GM23338 (cell line): ENCODE measurements at regions not wholly inside any gene's neighbourhood (a gene's known extent, or its start where the extent isn't known, plus 50 kb on each side); places are given as distances from the start of the nearest gene placed in this dataset.

ENCODE experiments used
- ATAC-seq: fragments of 200-7000 bp; cut with Tn5 transposase; 3 replicates; pipeline ENCODE4 v1.9.1; 2020
- DNase-seq: peaks from one replicate; pipeline ENCODE4 v3.0.0-alpha.2; 2015; ENCODE audit warnings: low spot score
- H2AFZ ChIP-seq: fragments of 200-600 bp; sonication (generic); 2 replicates; pipeline ENCODE4 v1.8.0; 2016; ENCODE audit warnings: antibody characterized with exemption, mild to moderate bottlenecking, moderate library complexity
- H3F3A ChIP-seq: fragments of 200-600 bp; sonication (generic); replicated peaks from 2 replicates; pipeline ENCODE4 v1.8.0; 2017; ENCODE audit warnings: antibody characterized with exemption, mixed run types, low read depth
- H3K27ac ChIP-seq: fragments of 200-600 bp; sonication (generic); 2 replicates; pipeline ENCODE4 v1.6.1; 2016; ENCODE audit warnings: low read depth
- H3K27me3 ChIP-seq: fragments of 200-600 bp; sonication (generic); 2 replicates; pipeline ENCODE4 v1.8.0; 2016; ENCODE audit warnings: mild to moderate bottlenecking, mixed run types, moderate library complexity; ENCODE audit not compliant: insufficient read depth
- H3K36me3 ChIP-seq: fragments of 200-600 bp; sonication (generic); 2 replicates; pipeline ENCODE4 v1.8.0; 2016; ENCODE audit warnings: mild to moderate bottlenecking; ENCODE audit not compliant: insufficient read depth
- H3K4me1 ChIP-seq: fragments of 200-600 bp; sonication (generic); 2 replicates; pipeline ENCODE4 v1.8.0; 2016; ENCODE audit warnings: mild to moderate bottlenecking, moderate library complexity; ENCODE audit not compliant: insufficient read depth
- H3K4me2 ChIP-seq: fragments of 200-600 bp; sonication (generic); 2 replicates; pipeline ENCODE4 v1.7.1; 2017; ENCODE audit warnings: mixed run types
- H3K4me3 ChIP-seq: fragments of 200-600 bp; sonication (generic); 2 replicates; pipeline ENCODE4 v1.6.1; 2016; ENCODE audit warnings: mixed run types
- H3K79me2 ChIP-seq: fragments of 200-600 bp; sonication (generic); replicated peaks from 2 replicates; pipeline ENCODE4 v1.8.0; 2017; ENCODE audit warnings: mild to moderate bottlenecking; ENCODE audit not compliant: insufficient read depth
- H3K9me2 ChIP-seq: fragments of 200-600 bp; sonication (generic); 2 replicates; pipeline ENCODE4 v1.8.0; 2017; ENCODE audit not compliant: insufficient read depth
- H4K20me1 ChIP-seq: fragments of 200-600 bp; sonication (generic); replicated peaks from 2 replicates; pipeline ENCODE4 v1.8.0; 2017; ENCODE audit warnings: mild to moderate bottlenecking; ENCODE audit not compliant: insufficient read depth
- H3K27ac Mint-ChIP-seq: 2 replicates; pipeline ENCODE4 v1.8.0; 2020; ENCODE audit warnings: inconsistent platforms, mild to moderate bottlenecking, moderate library complexity, mixed read lengths
- H3K27me3 Mint-ChIP-seq: 3 replicates; pipeline ENCODE4 v1.8.0; 2022; ENCODE audit warnings: low read depth, mild to moderate bottlenecking, moderate library complexity, mixed read lengths, inconsistent platforms; ENCODE audit not compliant: insufficient read depth, poor library complexity
- H3K36me3 Mint-ChIP-seq: 3 replicates; pipeline ENCODE4 v1.8.0; 2021; ENCODE audit warnings: low read depth, mild to moderate bottlenecking, inconsistent platforms, moderate library complexity, mixed read lengths
- H3K4me1 Mint-ChIP-seq: 3 replicates; pipeline ENCODE4 v1.8.0; 2020; ENCODE audit warnings: mild to moderate bottlenecking, inconsistent platforms, mixed read lengths
- H3K4me3 Mint-ChIP-seq: 3 replicates; pipeline ENCODE4 v1.8.0; 2021; ENCODE audit warnings: moderate library complexity, mild to moderate bottlenecking, inconsistent platforms, mixed read lengths
- H3K9me3 Mint-ChIP-seq: 3 replicates; pipeline ENCODE4 v1.8.0; 2020; ENCODE audit warnings: moderate library complexity, mild to moderate bottlenecking, inconsistent platforms, mixed read lengths
- CREB1 ChIP-seq: fragments of 250-450 bp; sonication (Bioruptor Pico); IDR thresholded peaks from 2 replicates; pipeline ENCODE4 v1.5.0; 2020; ENCODE audit warnings: low read depth, mild to moderate bottlenecking, moderate library complexity
- CTCF ChIP-seq, 2 experiments: fragments of 200-600 bp in 1 of 2; sonication (generic) in 1 of 2; conservative IDR thresholded peaks; 2 replicates each; pipeline versions ENCODE4 v1.5.1 to v1.6.1; 2016 to 2017; ENCODE audit warnings: antibody characterized with exemption in 2 of 2, low read depth in 2 of 2, mild to moderate bottlenecking in 2 of 2, moderate library complexity in 1 of 2
- EZH2 ChIP-seq: fragments of 200-600 bp; sonication (generic); IDR thresholded peaks from one replicate; pipeline ENCODE4 v1.8.0; 2017; ENCODE audit warnings: antibody characterized with exemption, mild to moderate bottlenecking, low read depth; ENCODE audit not compliant: unreplicated experiment
- EZH2phosphoT487 ChIP-seq: fragments of 200-600 bp; sonication (generic); IDR thresholded peaks from one replicate; pipeline ENCODE4 v1.8.1; 2018; ENCODE audit warnings: antibody characterized with exemption; ENCODE audit not compliant: unreplicated experiment
- POLR2AphosphoS5 ChIP-seq: IDR thresholded peaks from 2 replicates; pipeline ENCODE4 v1.6.1; 2016; ENCODE audit warnings: antibody characterized with exemption, low read depth
- ZNF114 ChIP-seq: fragments of 250-450 bp; sonication (Bioruptor Pico); IDR thresholded peaks from 2 replicates; pipeline ENCODE4 v1.5.0; 2020; ENCODE audit warnings: mild to moderate bottlenecking, moderate library complexity
- ZNF462 ChIP-seq: fragments of 250-450 bp; sonication (Bioruptor Pico); IDR thresholded peaks from 2 replicates; pipeline ENCODE4 v1.5.0; 2020; ENCODE audit warnings: mild to moderate bottlenecking, moderate library complexity
- TF ChIP-seq, protein P1 (sequence below): IDR thresholded peaks from one replicate; pipeline ENCODE4 v1.6.1; 2018; ENCODE audit warnings: antibody characterized with exemption; ENCODE audit not compliant: unreplicated experiment

DNA sequence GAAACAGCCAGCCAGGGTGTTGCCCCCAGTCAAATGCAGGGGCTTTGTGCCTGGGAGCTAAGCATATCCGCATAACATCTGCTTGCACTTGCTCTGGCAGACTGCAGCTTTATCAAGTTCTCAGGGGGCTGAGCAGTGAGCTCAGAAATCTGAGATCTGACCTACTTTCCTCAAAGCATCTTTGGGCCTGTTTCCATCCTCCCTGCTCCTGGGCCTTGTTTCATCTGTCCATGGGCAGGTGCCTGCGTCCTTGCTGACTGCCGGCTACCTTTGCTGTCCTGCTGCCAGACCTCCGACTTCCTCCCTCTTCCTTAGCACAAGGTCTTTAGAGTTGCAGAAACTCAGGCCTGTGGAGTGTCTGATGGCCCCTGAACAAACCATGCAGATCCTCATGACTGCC is 131.2 kb upstream of the B3GAT1 start (continued):
- no peak for TF ChIP-seq ZNF462 (CRISPR knock-in tag)
- TF ChIP-seq CTCF (conservative IDR thresholded peaks at IDR 0.05; ENCODE audit: low read depth in 2 of 2), result no peak
- no peak for TF ChIP-seq ZNF114 (CRISPR knock-in tag)

DNA sequence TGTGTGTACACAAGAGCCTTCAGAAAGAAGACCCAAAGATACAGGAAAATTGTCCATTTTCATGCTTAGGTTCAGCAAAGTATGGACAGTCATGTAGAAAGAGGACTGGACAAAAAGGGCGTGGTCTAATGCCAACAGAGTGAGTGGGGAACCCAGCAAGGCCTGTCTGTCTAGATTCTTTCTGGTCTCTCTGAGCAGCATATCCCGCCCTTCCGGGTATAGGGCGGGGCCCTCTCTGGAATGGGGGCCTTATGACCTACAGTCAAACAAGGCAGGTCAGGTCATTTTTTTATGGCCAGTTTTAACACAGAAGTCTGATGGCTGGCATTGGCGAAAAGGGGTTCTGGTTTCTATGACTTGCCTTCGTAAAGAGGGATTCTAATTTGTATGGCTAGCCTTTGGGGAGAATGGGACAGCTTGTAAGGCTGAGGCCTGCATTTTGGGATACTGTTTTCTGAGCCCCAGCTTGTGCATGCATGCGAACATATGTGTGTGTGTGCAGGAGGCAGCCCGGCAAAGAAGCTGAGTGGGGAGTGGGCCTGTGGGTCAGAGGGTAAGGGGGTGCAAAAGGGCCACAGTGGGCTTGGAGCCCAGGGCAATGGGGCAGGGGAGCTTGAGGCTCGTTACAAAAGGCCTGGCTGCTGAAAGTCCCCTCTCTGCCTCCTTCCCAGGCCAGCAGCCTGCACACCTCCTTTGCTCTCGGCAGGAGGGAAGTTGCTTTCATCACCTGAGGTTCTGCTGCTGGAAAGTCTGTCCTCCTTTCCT is 130.5 kb upstream of the B3GAT1 start:
- Histone ChIP-seq H3K4me2 (no peak overlapping the region), H2AFZ (peak overlapping the region; percentile 66; the same call in 1 of the 2 replicates), H3K27me3 (no peaks in the 10 kb centered on the region), H4K20me1 (no peaks in the 10 kb centered on the region), H3K36me3 (no peaks in the 10 kb centered on the region), H3K4me1 (no peaks in the 10 kb centered on the region), H3K27ac (no peak overlapping the region), H3K9me2 (no peaks in the 10 kb centered on the region), H3K4me3 (no peak overlapping the region), H3K79me2 (no peaks in the 10 kb centered on the region), H3F3A (no peaks in the 10 kb centered on the region)
- peaks cover 3% of the 10 kb centered on the region; the same call in 1 of the 3 replicates for H3K9me3 Mint-ChIP-seq
- H3K27me3 Mint-ChIP-seq, result peaks cover 5% of the 10 kb centered on the region
- H3K27ac Mint-ChIP-seq, result no peak overlapping the region
- DNase-seq (no peak), ATAC-seq (peak; percentile 46)
- no peak overlapping the region for H3K4me3 Mint-ChIP-seq
- peaks cover 23% of the 10 kb centered on the region for H3K4me1 Mint-ChIP-seq
- no peaks in the 10 kb centered on the region for H3K36me3 Mint-ChIP-seq
- no peak for TF ChIP-seq EZH2phosphoT487
- TF ChIP-seq POLR2AphosphoS5, result no peak
- TF ChIP-seq, protein P1, sequence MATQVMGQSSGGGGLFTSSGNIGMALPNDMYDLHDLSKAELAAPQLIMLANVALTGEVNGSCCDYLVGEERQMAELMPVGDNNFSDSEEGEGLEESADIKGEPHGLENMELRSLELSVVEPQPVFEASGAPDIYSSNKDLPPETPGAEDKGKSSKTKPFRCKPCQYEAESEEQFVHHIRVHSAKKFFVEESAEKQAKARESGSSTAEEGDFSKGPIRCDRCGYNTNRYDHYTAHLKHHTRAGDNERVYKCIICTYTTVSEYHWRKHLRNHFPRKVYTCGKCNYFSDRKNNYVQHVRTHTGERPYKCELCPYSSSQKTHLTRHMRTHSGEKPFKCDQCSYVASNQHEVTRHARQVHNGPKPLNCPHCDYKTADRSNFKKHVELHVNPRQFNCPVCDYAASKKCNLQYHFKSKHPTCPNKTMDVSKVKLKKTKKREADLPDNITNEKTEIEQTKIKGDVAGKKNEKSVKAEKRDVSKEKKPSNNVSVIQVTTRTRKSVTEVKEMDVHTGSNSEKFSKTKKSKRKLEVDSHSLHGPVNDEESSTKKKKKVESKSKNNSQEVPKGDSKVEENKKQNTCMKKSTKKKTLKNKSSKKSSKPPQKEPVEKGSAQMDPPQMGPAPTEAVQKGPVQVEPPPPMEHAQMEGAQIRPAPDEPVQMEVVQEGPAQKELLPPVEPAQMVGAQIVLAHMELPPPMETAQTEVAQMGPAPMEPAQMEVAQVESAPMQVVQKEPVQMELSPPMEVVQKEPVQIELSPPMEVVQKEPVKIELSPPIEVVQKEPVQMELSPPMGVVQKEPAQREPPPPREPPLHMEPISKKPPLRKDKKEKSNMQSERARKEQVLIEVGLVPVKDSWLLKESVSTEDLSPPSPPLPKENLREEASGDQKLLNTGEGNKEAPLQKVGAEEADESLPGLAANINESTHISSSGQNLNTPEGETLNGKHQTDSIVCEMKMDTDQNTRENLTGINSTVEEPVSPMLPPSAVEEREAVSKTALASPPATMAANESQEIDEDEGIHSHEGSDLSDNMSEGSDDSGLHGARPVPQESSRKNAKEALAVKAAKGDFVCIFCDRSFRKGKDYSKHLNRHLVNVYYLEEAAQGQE, result no peak
- no peak for TF ChIP-seq CREB1 (CRISPR knock-in tag)
- no peak for TF ChIP-seq EZH2
